ENCODE measurements at regions not wholly inside any gene's neighbourhood (a gene's known extent, or its start where the extent isn't known, plus 50 kb on each side); places are given as distances from the start of the nearest gene placed in this dataset.
"Not testable (repeated sequence)": the region's sequence is repeated elsewhere in the genome, so short reads cannot be mapped to it uniquely, and the experiment has no call there.

GRCh38 chr6:157753291-157753690, 69.8 kb upstream of the SNX9 start:
- TF ChIP-seq, protein P1, sequence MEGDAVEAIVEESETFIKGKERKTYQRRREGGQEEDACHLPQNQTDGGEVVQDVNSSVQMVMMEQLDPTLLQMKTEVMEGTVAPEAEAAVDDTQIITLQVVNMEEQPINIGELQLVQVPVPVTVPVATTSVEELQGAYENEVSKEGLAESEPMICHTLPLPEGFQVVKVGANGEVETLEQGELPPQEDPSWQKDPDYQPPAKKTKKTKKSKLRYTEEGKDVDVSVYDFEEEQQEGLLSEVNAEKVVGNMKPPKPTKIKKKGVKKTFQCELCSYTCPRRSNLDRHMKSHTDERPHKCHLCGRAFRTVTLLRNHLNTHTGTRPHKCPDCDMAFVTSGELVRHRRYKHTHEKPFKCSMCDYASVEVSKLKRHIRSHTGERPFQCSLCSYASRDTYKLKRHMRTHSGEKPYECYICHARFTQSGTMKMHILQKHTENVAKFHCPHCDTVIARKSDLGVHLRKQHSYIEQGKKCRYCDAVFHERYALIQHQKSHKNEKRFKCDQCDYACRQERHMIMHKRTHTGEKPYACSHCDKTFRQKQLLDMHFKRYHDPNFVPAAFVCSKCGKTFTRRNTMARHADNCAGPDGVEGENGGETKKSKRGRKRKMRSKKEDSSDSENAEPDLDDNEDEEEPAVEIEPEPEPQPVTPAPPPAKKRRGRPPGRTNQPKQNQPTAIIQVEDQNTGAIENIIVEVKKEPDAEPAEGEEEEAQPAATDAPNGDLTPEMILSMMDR (IDR thresholded peaks at IDR 0.05) = no peak
- TF ChIP-seq POLR2A (IDR thresholded peaks at IDR 0.05) = no peak

GRCh38 chr6:157753801-157754200, 69.2 kb upstream of the SNX9 start:
- DNase-seq; H3K4me3 ChIP-seq; H3K36me3 ChIP-seq (ENCODE audit: low read depth, missing control alignments); H3K4me1 ChIP-seq; H3K9me3 ChIP-seq; intact Hi-C loops (cut with DNase I; ENCODE audit: low total_unique reads); H3K27me3 ChIP-seq; H3K27ac ChIP-seq: not testable (repeated sequence)
- 82 to 93% methylated on average over 4 of the region's 4 CpGs for WGBS, 2 donors

More at GRCh38 chr6:157753291-157753690, 69.8 kb upstream of the SNX9 start:
- Histone ChIP-seq H3K27me3 (no peaks in the 10 kb centered on the region), H3K4me1 (no peaks in the 10 kb centered on the region), H3K27ac (no peak overlapping the region), H3K4me3 (no peak overlapping the region), H3K36me3 (ENCODE audit: low read depth, missing control alignments) (no peaks in the 10 kb centered on the region), H3K9me3 (no peaks in the 10 kb centered on the region)
- intact Hi-C loops (cut with DNase I; ENCODE audit: low total_unique reads) = no loop called here
- WGBS, 2 donors = 80 to 84% methylated on average over 2 of the region's 2 CpGs
- DNase-seq = no peak

DNA sequence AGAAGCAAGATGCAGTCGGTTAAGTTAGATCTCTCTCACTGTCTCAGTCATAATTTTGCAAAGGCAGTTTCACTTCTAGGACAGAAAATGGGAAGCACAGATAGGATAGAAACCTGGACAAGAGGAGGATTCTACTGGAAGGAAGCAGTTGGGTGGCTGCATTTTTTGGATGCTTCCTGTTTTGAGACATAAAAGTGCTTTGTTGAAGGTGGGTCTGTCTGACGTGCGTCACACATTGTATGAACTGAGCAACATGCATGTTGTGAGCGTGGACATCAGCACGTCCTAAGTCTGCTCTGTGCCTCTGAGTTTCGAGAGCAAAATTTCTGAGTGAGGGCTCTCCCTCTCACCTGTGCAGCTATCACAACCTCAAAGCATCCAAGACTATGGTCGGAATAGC, 68.7 kb upstream of the SNX9 start:
- intact Hi-C loops (cut with DNase I; ENCODE audit: low total_unique reads) = no loop called here
- Histone ChIP-seq H3K4me3 (no peak overlapping the region), H3K4me1 (no peaks in the 10 kb centered on the region), H3K27ac (no peak overlapping the region), H3K36me3 (ENCODE audit: low read depth, missing control alignments) (no peaks in the 10 kb centered on the region), H3K9me3 (no peaks in the 10 kb centered on the region), H3K27me3 (no peaks in the 10 kb centered on the region)
- DNase-seq = no peak
- no peak for TF ChIP-seq POLR2A (IDR thresholded peaks at IDR 0.05)
- TF ChIP-seq, protein P1 (IDR thresholded peaks at IDR 0.05) = no peak
- WGBS, 2 donors = 91% methylated on average over 7 of the region's 7 CpGs

GRCh38 chr6:157755032-157755745, 67.9 kb upstream of the SNX9 start:
- Histone ChIP-seq H3K36me3 (ENCODE audit: low read depth, missing control alignments) (no peaks in the 10 kb centered on the region), H3K9me3 (no peaks in the 10 kb centered on the region), H3K27ac (no peak overlapping the region), H3K4me3 (no peak overlapping the region), H3K27me3 (no peaks in the 10 kb centered on the region), H3K4me1 (no peaks in the 10 kb centered on the region)
- intact Hi-C loops (cut with DNase I; ENCODE audit: low total_unique reads) = no loop called here
- no peak for TF ChIP-seq POLR2A (IDR thresholded peaks at IDR 0.05)
- TF ChIP-seq, protein P1 (IDR thresholded peaks at IDR 0.05) = no peak
- 80 to 87% methylated on average over 12 of the region's 12 CpGs for WGBS, 2 donors
- DNase-seq = no peak

- intact Hi-C loops (cut with DNase I; ENCODE audit: low total_unique reads) = no loop called here
- 80 to 81% methylated on average over 3 of the region's 3 CpGs for WGBS, 2 donors
Measured at GRCh38 chr6:157755746-157756411, 67.2 kb upstream of the SNX9 start.

More at GRCh38 chr6:157755746-157756411, 67.2 kb upstream of the SNX9 start:
- Histone ChIP-seq H3K4me3 (no peak overlapping the region), H3K27ac (no peak overlapping the region), H3K36me3 (ENCODE audit: low read depth, missing control alignments) (no peaks in the 10 kb centered on the region), H3K9me3 (no peaks in the 10 kb centered on the region), H3K27me3 (no peaks in the 10 kb centered on the region), H3K4me1 (no peaks in the 10 kb centered on the region)
- no peak for TF ChIP-seq POLR2A (IDR thresholded peaks at IDR 0.05)
- no peak for DNase-seq
